HG03280 (cell line): ENCODE measurements at regions not wholly inside any gene's neighbourhood (a gene's known extent, or its start where the extent isn't known, plus 50 kb on each side); places are given as distances from the start of the nearest gene placed in this dataset.
"Not testable (repeated sequence)": the region's sequence is repeated elsewhere in the genome, so short reads cannot be mapped to it uniquely, and the experiment has no call there.

ENCODE experiments used
- ATAC-seq: cut with Tn5 transposase; IDR thresholded peaks from one replicate; pipeline ENCODE4 v1.9.1; 2021; ENCODE audit warnings: mild to moderate bottlenecking, moderate library complexity; ENCODE audit not compliant: unreplicated experiment

DNA sequence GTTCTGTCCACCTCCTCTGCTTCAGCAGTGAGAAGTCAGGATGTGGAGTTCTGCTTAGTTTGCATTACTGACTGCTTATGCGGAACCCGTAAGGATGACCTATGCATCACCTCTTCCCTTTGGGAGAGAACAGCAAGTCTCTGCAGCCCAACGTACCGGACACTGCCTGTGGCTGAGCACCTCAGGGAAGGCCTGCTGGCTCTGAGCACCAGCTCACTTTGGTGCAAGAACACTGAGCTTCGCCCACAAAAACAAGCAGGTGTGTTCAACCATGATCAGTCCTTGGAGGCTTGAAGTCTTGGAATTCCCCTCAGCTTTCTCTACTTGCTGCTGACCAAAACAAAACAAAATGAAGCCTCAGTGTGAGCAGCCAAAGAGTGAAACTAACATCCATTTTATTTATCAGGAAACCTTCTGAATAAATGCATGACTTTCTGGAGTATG lies 52.7 kb upstream of the NCK2 start:
- no peak for ATAC-seq

GRCh38 chr2:105690566-105690965 lies 54.1 kb upstream of the NCK2 start:
- no peak for ATAC-seq

- no peak for ATAC-seq
Measured at GRCh38 chr2:105689484-105689883, 55.2 kb upstream of the NCK2 start.

DNA sequence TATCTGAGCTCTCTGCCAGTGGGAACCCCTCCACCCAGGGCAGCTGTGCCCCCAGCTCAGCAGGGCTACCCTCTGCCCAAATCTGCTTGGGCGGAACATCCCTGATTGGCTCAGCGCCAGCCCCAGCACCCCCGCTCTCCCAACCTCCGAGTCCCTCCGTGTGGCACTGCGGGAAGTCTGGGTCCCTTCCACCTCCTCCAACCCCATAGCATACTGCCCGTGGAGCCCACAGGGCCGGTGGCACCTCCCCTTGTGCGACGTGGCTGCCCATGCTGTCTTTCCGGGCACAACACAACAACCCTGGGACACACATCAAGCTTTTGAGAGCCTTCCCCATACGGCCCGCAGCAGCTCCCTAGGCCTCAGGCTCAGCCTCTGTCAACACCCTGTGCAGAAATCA lies 55.8 kb upstream of the NCK2 start:
- no peak for ATAC-seq

GRCh38 chr2:105686588-105686987 lies 58.1 kb upstream of the NCK2 start:
- no peak for ATAC-seq

DNA sequence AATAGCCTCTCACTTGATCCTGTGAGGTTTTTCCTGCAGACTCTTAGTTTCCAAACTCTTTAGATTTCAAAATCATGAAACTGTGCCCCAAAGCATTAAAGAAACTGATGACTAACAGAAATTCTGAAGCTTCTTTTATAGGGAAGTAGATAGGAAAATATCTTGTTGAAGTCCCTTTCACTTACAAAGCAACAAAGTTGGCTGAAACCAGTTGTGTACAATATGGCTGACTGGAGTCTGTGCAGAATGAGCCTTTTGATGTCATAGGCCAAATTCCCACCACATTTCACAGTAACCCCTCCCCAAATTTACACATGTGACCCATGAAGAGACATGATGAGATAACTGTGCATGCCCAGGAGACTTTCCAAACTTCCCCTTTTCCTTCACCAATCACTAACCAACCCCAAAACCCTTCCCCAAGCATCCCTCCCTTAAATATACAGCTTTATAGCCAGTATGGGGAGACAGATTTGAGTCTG lies 61.7 kb upstream of the NCK2 start:
- ATAC-seq = no peak

DNA sequence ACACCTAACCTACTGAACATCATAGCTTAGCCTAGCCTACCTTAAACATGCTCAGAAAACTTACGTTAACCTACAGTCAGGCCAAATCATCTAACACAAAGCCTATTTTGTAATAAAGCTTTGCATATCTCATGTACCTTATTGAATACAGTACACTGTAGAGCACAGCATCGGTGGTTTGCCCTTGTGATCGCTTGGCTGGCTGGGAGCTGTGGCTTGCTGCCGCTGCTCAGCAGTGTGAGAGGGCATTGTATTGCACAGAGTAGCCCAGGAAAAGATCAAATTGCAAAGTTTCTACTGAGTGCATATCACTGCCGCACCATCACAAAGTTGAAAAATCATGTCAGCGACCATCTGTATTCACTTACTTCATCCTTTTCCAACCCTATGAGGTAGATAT lies 62.3 kb upstream of the NCK2 start:
- ATAC-seq = no peak

DNA sequence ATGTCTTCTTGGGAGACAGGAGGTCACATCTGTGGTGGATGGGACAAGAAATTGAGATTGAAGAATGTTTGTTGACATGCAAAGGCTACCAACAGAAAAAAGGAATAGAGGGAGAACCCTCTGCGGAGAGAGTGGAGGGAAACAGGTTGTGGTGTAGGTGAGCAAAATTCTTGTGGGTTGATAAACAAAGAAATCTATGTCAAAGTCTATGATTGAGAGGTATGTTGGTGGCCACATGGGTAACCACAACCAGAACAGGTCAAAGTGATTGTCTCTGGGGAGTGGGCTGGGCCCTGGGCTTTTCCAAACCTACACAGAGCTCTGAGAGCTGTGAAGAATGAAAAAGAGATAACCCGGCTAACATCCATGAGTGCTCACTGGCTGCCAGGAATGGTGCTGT lies 62.8 kb upstream of the NCK2 start:
- no peak for ATAC-seq

DNA sequence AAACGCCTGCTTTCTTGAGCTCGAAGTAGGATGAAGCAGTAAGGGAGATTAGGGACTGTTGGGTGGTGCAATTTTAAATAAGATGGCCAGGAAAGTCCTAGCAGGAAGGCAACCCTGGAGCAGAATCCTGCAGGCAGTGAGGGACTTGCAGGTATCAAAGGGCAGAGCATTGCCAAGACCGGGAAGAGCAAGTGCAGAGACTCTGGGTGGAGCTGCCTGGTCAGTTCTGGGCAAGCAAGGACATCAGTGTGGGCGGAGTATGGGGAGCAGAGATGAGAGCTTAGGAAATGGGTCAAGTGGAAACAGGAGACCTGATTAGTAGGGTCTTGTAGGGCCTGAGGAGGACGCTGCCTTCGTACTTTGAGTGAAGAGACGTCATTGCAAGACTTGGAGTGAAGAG lies 64.4 kb upstream of the NCK2 start:
- no peak for ATAC-seq

DNA sequence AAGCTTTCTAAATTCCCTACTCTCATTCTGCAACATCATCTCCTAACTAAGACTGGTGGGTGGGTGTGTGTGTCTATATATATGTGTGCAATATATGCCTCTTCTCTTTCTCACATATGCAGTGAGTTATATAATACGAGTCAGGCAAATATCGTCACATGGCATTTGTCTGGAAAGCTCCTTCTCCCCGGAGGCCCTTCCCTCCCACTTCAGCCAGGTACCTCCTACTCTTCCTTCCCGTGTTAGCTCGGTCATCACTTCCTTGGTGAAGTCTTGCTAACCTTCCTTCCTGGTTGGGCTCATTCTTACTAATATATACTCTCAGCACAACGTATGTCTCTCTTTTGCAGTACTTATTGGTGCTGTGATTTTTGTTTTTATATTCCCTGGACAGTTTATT lies 66.4 kb upstream of the NCK2 start:
- ATAC-seq = no peak

DNA sequence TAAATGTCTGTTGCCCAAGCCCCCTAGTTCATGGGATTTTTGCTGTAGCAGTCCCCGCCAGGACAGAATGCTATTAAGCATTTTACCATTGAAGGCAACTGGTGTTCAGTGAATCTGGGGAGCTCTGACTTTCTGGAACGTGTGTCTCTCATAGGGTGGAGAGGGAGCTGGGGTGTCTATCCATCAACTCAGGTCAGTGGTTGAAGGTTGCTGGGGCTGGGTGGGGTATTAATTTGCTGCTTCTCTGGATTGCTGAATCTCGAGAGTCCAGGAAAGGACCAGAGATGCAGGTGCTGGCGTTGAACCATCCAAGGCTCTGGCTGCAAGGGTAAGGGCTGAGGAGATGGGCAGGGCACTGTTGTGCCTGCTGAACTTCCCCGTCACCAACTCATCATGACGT lies 66.8 kb upstream of the NCK2 start:
- no peak for ATAC-seq

GRCh38 chr2:105675841-105676240 lies 68.9 kb upstream of the NCK2 start:
- ATAC-seq = no peak

DNA sequence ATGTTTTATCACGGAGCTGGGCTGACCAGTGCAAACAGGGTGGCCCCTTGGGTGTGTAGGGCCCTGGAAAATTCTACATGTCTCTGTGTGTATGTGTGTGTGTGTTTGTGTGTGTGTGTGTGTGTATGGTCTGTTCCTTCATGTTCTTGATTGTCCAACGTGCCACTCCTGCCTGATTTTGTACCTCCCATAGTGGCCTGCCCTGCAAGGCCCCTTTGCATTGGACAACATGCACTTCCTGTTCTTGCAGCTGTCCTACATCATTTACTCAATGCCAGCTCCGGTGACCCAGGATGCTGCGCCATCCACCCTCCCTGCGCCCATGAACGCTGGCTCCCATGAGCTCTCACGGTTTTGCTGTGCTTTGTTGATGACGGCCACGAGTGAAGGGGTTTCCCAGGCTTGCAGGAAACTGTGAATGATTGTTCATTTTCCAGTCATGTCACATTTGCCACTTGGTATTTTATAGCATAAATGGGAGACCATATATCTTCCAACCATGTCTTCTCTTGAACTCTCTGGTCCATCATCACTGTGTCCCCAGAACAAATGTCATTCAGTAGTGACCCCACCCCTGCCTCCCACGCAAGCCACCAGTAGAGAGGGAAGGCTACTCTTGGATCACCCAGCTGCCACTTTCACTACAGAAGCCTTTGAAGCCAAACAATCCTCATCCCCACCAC lies 69.7 kb upstream of the NCK2 start:
- ATAC-seq = no peak

GRCh38 chr2:105674401-105674800 lies 70.3 kb upstream of the NCK2 start:
- ATAC-seq = no peak

DNA sequence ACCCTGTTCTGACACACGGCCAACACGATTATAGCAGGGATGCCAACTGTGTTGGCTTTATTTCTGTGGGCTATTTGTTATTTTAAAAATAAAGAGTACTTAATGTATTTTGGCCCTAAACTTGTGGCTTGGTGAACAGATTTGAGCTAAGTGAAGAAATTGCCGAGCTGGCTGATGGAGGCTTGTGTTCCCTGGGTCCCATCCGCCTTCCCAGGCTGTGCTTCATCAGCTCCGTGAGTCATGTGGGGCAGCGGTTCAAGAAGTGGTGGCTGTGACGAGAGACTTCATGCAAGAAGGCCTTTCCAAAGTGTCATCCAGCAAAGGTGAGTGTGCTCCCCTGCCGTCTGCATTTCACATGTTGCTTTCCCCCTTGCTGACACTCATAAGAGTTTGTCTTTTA lies 73.6 kb upstream of the NCK2 start:
- no peak for ATAC-seq

DNA sequence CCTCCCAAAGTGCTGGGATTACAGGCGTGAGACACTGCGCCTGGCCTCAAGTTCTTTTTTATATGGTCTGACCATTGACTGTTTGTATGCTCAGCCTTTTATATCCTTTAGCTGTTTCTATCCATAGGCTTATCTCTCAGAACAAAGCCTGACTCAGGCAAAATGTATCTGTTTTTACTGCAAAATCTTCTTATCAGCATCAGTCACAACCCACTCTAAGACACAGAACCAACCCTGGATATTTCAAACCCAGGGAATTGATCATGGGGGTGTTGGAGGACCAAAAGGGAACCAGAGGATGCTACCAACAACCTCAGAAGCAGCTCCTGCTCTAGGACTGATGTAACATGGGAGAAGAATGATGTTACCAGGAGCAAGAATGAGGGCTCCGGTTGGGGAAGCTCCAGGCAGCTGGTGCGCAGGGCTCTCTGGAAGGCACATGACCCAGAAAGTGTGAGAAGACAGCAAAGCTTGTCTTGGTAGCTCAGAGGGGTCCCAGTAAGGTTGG lies 75.3 kb upstream of the NCK2 start:
- no peak for ATAC-seq

DNA sequence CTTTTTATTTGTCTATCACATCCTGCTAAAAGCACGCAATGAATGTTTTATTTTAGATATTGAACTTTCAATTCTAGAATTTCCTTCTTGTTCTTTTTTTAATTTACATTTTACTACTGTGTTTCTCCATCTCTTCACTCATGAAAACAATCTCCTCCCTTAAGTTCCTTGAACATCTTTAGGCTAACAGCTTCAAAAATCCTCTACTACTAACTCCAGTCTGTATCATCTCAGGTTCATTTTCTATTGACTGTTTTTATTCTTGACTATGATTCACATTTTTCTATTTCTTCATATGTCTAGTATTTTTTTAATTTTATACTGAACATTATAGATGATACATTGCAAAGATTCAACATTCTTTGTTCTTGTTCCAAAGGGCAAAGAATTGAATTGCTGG lies 79.2 kb upstream of the NCK2 start:
- no peak for ATAC-seq

DNA sequence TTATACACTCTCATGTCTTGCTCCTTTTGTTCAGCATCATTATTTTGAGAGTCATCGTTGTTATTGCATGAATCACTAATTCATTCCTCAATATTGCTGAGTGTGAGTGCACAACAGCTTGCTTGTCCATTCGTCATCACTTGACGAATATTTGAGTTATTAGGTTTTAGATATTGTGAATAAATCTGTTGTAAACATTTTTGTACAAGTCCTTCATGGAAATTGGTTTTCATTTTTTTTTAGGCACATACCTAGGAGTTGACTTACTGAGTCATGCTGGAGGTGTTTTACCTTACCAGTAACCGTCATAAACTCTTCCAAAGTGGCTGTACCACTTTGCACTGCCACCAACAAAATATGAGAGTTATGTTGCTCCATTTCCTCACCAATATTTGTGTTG lies 84.2 kb upstream of the NCK2 start:
- ATAC-seq = no peak

DNA sequence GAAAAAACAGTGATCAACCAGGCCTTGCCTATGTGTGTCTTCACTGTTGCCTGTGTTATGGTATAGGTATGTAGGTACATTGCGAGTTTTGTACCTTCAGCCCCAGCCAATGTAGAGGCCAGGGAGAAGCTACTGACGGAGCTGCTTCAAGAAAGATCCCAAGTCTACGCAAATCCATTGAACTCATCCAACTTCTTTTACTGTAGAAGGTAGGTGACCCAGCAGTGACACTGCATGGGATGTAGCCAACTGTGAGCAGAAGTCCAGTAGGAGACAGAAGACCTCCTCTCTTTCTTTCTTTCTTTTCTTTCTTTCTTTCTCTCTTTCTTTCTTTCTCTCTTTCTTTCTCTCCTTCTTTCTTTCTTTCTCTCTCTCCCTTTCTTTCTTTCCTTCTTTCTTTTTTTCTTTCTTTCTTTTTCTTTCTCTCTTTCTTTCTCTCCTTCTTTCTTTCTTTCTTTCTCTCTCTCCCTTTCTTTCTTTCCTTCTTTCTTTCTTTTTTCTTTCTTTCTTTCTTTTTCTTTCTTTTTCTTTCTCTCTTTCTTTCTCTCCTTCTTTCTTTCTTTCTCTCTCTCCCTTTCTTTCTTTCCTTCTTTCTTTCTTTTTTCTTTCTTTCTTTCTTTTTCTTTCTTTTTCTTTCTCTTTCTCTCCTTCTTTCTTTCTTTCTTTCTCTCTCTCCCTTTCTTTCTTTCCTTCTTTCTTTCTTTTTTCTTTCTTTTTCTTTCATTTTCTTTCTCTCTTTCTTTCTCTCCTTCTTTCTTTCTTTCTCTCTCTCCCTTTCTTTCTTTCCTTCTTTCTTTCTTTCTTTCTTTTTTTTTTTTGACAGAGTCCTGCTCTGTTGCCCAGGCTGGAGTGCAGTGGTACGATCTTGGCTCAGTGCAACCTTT lies 88.7 kb upstream of the NCK2 start:
- not testable (repeated sequence) for ATAC-seq

GRCh38 chr2:105655244-105655643 lies 89.5 kb upstream of the NCK2 start:
- ATAC-seq = no peak

DNA sequence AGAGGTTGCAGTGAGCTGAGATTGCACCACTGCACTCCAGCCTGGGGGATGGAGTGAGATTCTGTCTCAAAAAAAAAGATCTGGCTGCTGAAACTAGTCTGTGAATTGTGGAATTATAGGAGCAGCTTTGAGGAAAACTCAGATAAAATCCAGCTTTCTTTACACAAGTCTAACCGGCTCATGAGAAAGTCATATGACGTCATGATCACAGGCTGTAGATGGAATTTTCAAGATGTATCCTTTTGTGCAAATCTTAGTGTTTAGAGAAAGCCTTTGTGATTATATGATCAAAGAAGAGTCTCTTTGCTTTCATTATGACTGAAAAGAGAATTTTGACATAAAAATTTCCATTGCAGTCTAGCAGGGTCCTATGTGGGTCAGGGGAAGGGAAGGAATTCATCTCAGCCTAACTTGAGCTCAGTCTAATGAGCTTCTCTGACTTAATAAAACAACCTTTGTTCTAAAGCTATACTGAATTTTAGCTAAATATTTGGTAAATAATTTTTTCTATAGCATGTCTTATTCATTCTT lies 90.2 kb upstream of the NCK2 start:
- ATAC-seq = no peak

DNA sequence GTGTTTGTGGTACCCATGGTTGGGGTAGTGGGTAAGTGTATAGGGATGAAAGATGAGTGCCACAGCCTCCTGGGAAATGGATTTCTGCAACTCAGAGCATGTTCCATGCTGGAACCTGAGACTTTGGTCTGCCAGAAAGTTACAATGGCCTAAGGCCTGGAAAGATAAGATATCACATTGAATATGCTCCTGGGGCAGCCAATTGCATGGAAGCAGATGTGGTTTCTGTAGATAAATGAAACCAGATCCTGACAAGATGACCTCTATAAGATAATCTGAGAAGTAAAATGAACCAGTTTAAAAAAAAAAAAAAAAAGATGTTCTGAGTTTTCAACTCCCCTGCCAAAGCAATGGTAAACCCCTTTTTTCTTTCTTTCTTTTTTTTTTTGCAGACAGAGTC lies 91.4 kb upstream of the NCK2 start:
- ATAC-seq = no peak
